K562 (cell line): ENCODE measurements at regions not wholly inside any gene's neighbourhood (a gene's known extent, or its start where the extent isn't known, plus 50 kb on each side); places are given as distances from the start of the nearest gene placed in this dataset.

Experiments used
- ATAC-seq: fragments of 200-7000 bp; cut with Tn5 transposase; 3 replicates; pipeline ENCODE4 v1.9.1; 2020; ENCODE audit warnings: moderate library complexity
- BruUV-seq: library from RNA; stranded (reverse); fragments of 400-500 nt; replicated peaks from 2 replicates; lab custom pipeline; 2021; lab: Mats Ljungman, UMichigan
- CTCF ChIA-PET: fragments of 300-600 bp; formaldehyde crosslinking; extraction: SDS; loops from one replicate; lab custom pipeline; 2021; ENCODE audit warnings: low intra/inter-chr PET ratio; lab: Yijun Ruan, JAX
- POLR2A ChIA-PET: fragments of 300-600, 350-650 bp; sonication (Branson Sonifier 250); formaldehyde crosslinking; extraction: SDS; loops from one replicate; lab custom pipeline; 2021; ENCODE audit warnings: antibody characterized with exemption, inconsistent platforms; lab: Yijun Ruan, JAX
- DNase-seq, 4 experiments: peaks; one replicate each; pipeline versions ENCODE4 v3.0.0 to v3.0.0-alpha.2; 2011 to 2018; ENCODE audit warnings: low spot score in 3 of 4, mixed read lengths in 3 of 4; ENCODE audit errors: extremely low read depth in 1 of 4
- FAIRE-seq: peaks from 2 replicates; lab custom pipeline; 2011; peaks lifted over from hg19 to GRCh38; lab: Jason Lieb, UNC
- H2AFZ ChIP-seq: 2 replicates; pipeline ENCODE4 v1.6.0; 2011; ENCODE audit warnings: low read depth, low read length, control low read depth, inconsistent platforms
- H3K27ac ChIP-seq: fragments of 200-600 bp; 3 replicates; pipeline ENCODE4 v1.8.0; 2011; ENCODE audit warnings: low read depth, mild to moderate bottlenecking, control low read depth, inconsistent platforms, low read length, moderate library complexity, mixed read lengths; ENCODE audit errors: extremely low read depth
- H3K27me3 ChIP-seq, 2 experiments: fragments of 300-600 bp in 1 of 2; 2 replicates in 1 of 2; 3 replicates in 1 of 2; pipeline versions ENCODE4 v1.6.0 to v1.8.0; 2011; ENCODE audit warnings: inconsistent platforms in 2 of 2, low read length in 2 of 2, mild to moderate bottlenecking in 1 of 2, mixed read lengths in 1 of 2, moderate library complexity in 1 of 2; ENCODE audit not compliant: control insufficient read depth in 2 of 2, insufficient read depth in 2 of 2
- H3K36me3 ChIP-seq: fragments of 300-600 bp; 3 replicates; pipeline ENCODE4 v1.8.0; 2011; ENCODE audit warnings: mild to moderate bottlenecking, low read length, inconsistent platforms; ENCODE audit not compliant: control insufficient read depth, insufficient read depth
- H3K4me1 ChIP-seq, 2 experiments: fragments of 200-600 bp in 1 of 2; replicated peaks in 1 of 2; 2 replicates in 1 of 2; 3 replicates in 1 of 2; pipeline versions ENCODE4 v1.5.1 to v1.8.0; 2011; ENCODE audit warnings: inconsistent platforms in 2 of 2, low read length in 2 of 2, mild to moderate bottlenecking in 1 of 2, mixed read lengths in 1 of 2, moderate library complexity in 1 of 2; ENCODE audit not compliant: control insufficient read depth in 2 of 2, insufficient read depth in 2 of 2
- H3K4me2 ChIP-seq: 2 replicates; pipeline ENCODE4 v1.6.1; 2011; ENCODE audit warnings: low read length, control low read depth, inconsistent platforms, mixed read lengths; ENCODE audit not compliant: insufficient read depth
- H3K4me3 ChIP-seq: fragments of 200-600 bp; sonication (generic), shearing (Covaris generic); 2 replicates; pipeline ENCODE4 v1.5.1; 2016; ENCODE audit warnings: control low read depth, inconsistent platforms
- H3K79me2 ChIP-seq: fragments of 200-600 bp; 3 replicates; pipeline ENCODE4 v1.8.0; 2011; ENCODE audit warnings: low read length, inconsistent platforms; ENCODE audit not compliant: control insufficient read depth, insufficient read depth
- H3K9ac ChIP-seq, 2 experiments: 2 replicates each; pipeline versions ENCODE4 v1.6.0 to v1.6.1; 2011; ENCODE audit warnings: low read depth in 2 of 2, low read length in 2 of 2, control low read depth in 1 of 2, inconsistent platforms in 1 of 2, mild to moderate bottlenecking in 1 of 2, mixed read lengths in 1 of 2; ENCODE audit not compliant: insufficient read depth in 1 of 2
- H3K9me1 ChIP-seq: one replicate; pipeline ENCODE4 v1.6.0; 2011; ENCODE audit warnings: inconsistent platforms, mild to moderate bottlenecking, low read length, moderate library complexity; ENCODE audit not compliant: control insufficient read depth, insufficient read depth
- H3K9me3 ChIP-seq: replicated peaks from 2 replicates; pipeline ENCODE4 v1.5.1; 2011; ENCODE audit warnings: low read depth, low read length, inconsistent platforms; ENCODE audit not compliant: control insufficient read depth, insufficient read depth
- H4K20me1 ChIP-seq: replicated peaks from 2 replicates; pipeline ENCODE4 v1.6.1; 2011; ENCODE audit warnings: low read length, inconsistent platforms, mixed read lengths; ENCODE audit not compliant: control insufficient read depth, insufficient read depth
- NFXL1 ChIP-seq: fragments of 450-650 bp; formaldehyde crosslinking; IDR thresholded peaks from 2 replicates; pipeline ENCODE4 v1.4.0; 2021; ENCODE audit warnings: mild to moderate bottlenecking
- SMAD2 ChIP-seq: fragments of 150-350 bp; IDR thresholded peaks from 2 replicates; pipeline ENCODE4 v1.6.1; 2014; ENCODE audit warnings: low read depth, mild to moderate bottlenecking, low read length
- ZBTB7A ChIP-seq: IDR thresholded peaks from 2 replicates; pipeline ENCODE4 v1.6.1; 2011; ENCODE audit warnings: low read depth, mild to moderate bottlenecking, low read length, moderate library complexity, borderline replicate concordance; ENCODE audit not compliant: control insufficient read depth
- ZNF707 ChIP-seq: fragments of 250-450 bp; sonication (Bioruptor Pico); conservative IDR thresholded peaks from 2 replicates; pipeline ENCODE4 v1.8.0; 2022; ENCODE audit warnings: inconsistent platforms, mild to moderate bottlenecking, moderate library complexity
- WGBS: fragments of 100-300 bp; shearing (Covaris generic); methylation state at CpG from one replicate; pipeline ENCODE4 v1.1.6; 2016; ENCODE audit warnings: low coverage, mixed read lengths; ENCODE audit not compliant: insufficient coverage; ENCODE audit errors: missing lambda C conversion rate; 5-methylcytosine and 5-hydroxymethylcytosine counted together
- in situ Hi-C: fragments of 300-500 bp; cut with MboI; formaldehyde crosslinking; loops from 4 replicates; pipeline ENCODE4 v1.15.0; 2018; ENCODE audit warnings: inconsistent platforms, mixed read lengths
- intact Hi-C: fragments of 100-400 bp; cut with micrococcal nuclease; formaldehyde crosslinking; loops from 2 replicates; pipeline ENCODE4 v1.14.2; 2022
- TF ChIP-seq, protein P1 (sequence below): fragments of 200-800 bp; sonication (Bioruptor generic); IDR thresholded peaks from 2 replicates; pipeline ENCODE4 v1.6.1; 2017; ENCODE audit warnings: missing genetic modification characterization, missing compliant biosample characterization

DNA sequence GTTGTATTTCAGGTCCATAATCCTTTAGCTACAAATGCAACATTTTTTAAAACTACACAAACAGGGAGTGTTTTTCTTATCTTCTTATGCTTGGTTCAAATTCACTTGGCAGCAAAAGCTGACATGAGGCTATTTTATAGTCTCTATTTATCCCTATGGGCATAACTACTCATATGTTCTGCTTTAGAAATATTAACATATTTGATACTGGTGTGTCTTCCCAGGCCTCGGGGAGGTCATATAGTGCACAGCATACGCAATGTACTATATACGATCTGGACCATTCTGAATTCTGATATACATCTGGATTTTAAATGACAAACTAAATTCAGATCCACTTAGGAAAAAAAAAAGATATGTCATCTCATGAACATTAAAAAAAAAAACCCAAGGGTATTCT lies 69.2 kb downstream of the TFAP2C start:
- no peaks in the 10 kb centered on the region for H3K9me1 ChIP-seq
- no peak overlapping the region for H2AFZ ChIP-seq
- 2% methylated on average over 3 of the region's 3 CpGs for WGBS
- no peak overlapping the region for H3K27ac ChIP-seq
- ChIA-PET POLR2A (interaction anchor here (1.2 kb wide), 1 partner anchor 11 kb away, joined by 4 read pairs; no protein-coding TSS in a partner anchor), CTCF (no interaction called here)
- H3K79me2 ChIP-seq: no peaks in the 10 kb centered on the region
- no peak overlapping the region for H3K9ac ChIP-seq
- peaks cover 6 to 31% of the 10 kb centered on the region in 2 experiments for H3K27me3 ChIP-seq
- DNase-seq (no peak), FAIRE-seq (no peak), ATAC-seq (no peak)
- intact Hi-C loops: no loop called here
- no peaks in the 10 kb centered on the region for H4K20me1 ChIP-seq
- no peak overlapping the region for H3K4me3 ChIP-seq
- TF ChIP-seq SMAD2 (no peak), ZBTB7A (no peak), NFXL1 (CRISPR knock-in tag) (no peak), ZNF707 (CRISPR knock-in tag) (no peak)
- TF ChIP-seq, protein P1, sequence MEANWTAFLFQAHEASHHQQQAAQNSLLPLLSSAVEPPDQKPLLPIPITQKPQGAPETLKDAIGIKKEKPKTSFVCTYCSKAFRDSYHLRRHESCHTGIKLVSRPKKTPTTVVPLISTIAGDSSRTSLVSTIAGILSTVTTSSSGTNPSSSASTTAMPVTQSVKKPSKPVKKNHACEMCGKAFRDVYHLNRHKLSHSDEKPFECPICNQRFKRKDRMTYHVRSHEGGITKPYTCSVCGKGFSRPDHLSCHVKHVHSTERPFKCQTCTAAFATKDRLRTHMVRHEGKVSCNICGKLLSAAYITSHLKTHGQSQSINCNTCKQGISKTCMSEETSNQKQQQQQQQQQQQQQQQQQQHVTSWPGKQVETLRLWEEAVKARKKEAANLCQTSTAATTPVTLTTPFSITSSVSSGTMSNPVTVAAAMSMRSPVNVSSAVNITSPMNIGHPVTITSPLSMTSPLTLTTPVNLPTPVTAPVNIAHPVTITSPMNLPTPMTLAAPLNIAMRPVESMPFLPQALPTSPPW (CRISPR knock-in tag): no peak
- H3K4me1 ChIP-seq: no peaks in the 10 kb centered on the region
- BruUV-seq: no TSS peak
- in situ Hi-C loops: no loop called here
- H3K4me2 ChIP-seq: no peak overlapping the region
- H3K9me3 ChIP-seq: no peaks in the 10 kb centered on the region
- H3K36me3 ChIP-seq: no peaks in the 10 kb centered on the region
